Gastroesophageal sphincter (tissue), 4 donors: ENCODE measurements at regions not wholly inside any gene's neighbourhood (a gene's known extent, or its start where the extent isn't known, plus 50 kb on each side); places are given as distances from the start of the nearest gene placed in this dataset.
A peak's percentile ranks its signal among the peaks of the same experiment; 100 is the strongest.

Source experiments
- ATAC-seq: fragments of 150-250 bp; one replicate; pipeline ENCODE4 v1.9.1; 2016; ENCODE audit warnings: mild to moderate bottlenecking, moderate library complexity
- H3K27ac ChIP-seq, 4 donors: fragments of 200-600 bp; sonication (generic) in 3 of 4; 1 replicate in 3 of 4; 2 replicates in 1 of 4; pipeline ENCODE4 v1.5.1; 2016 to 2019
- H3K27me3 ChIP-seq: fragments of 200-600 bp; sonication (generic); one replicate; pipeline ENCODE4 v1.5.1; 2019
- H3K36me3 ChIP-seq, 2 donors: fragments of 200-600 bp; sonication (generic); one replicate each; pipeline ENCODE4 v1.5.1; 2019; ENCODE audit warnings: control low read depth in 1 of 2
- H3K4me1 ChIP-seq, 3 donors: fragments of 200-600 bp; sonication (generic); 1 replicate in 2 of 3; 2 replicates in 1 of 3; pipeline ENCODE4 v1.5.1; 2016 to 2019; ENCODE audit warnings: control low read depth in 2 of 3
- H3K4me3 ChIP-seq, 2 donors: fragments of 200-600 bp; sonication (generic); one replicate each; pipeline ENCODE4 v1.5.1; 2019; ENCODE audit warnings: mild to moderate bottlenecking in 1 of 2, moderate library complexity in 1 of 2
- H3K9me3 ChIP-seq, 3 donors: fragments of 200-600 bp; sonication (generic); one replicate each; pipeline ENCODE4 v1.5.1; 2017 to 2019; ENCODE audit warnings: control low read depth in 2 of 3
- CTCF ChIP-seq, 4 experiments: fragments of 200-600 bp in 2 of 4; fragments of 450-650 bp in 2 of 4; sonication (generic) in 1 of 4; IDR thresholded peaks; one replicate each; pipeline ENCODE4 v1.5.1; 2017 to 2019; ENCODE audit warnings: antibody characterized with exemption in 4 of 4, mild to moderate bottlenecking in 2 of 4, moderate library complexity in 2 of 4
- EP300 ChIP-seq: sonication (generic); formaldehyde crosslinking; IDR thresholded peaks from one replicate; pipeline ENCODE4 v1.6.1; 2017; ENCODE audit warnings: antibody characterized with exemption, mild to moderate bottlenecking
- POLR2A ChIP-seq, 2 donors: fragments of 450-650 bp; IDR thresholded peaks; one replicate each; pipeline ENCODE4 v1.6.1; 2017; ENCODE audit warnings: antibody characterized with exemption in 2 of 2, mild to moderate bottlenecking in 2 of 2, moderate library complexity in 1 of 2
- POLR2AphosphoS5 ChIP-seq: sonication (generic); formaldehyde crosslinking; IDR thresholded peaks from one replicate; pipeline ENCODE4 v1.6.1; 2017; ENCODE audit warnings: antibody characterized with exemption
- WGBS, 2 donors: methylation state at CpG; one replicate each; pipeline ENCODE4 v1.1.5; 2018; ENCODE audit warnings: low coverage in 1 of 2; 5-methylcytosine and 5-hydroxymethylcytosine counted together

GRCh38 chr5:97420646-97421045 is 237.6 kb upstream of the RIOK2 start:
- Histone ChIP-seq H3K27me3 (no peaks in the 10 kb centered on the region), H3K4me1 (peaks cover 0 to 17% (median 0%) of the 10 kb centered on the region in 3 donors), H3K4me3 (no peak overlapping the region), H3K36me3 (no peaks in the 10 kb centered on the region), H3K9me3 (no peaks in the 10 kb centered on the region), H3K27ac (no peak overlapping the region)
- ATAC-seq, result no peak
- WGBS, 2 donors, result 17 to 20% methylated on average over 1 of the region's 1 CpG
- TF ChIP-seq POLR2A (IDR thresholded peaks at IDR 0.05) (no peak), EP300 (no peak), POLR2AphosphoS5 (no peak), CTCF (IDR thresholded peaks at IDR 0.05) (no peak)

GRCh38 chr5:97422678-97423077 is 239.6 kb upstream of the RIOK2 start:
- ATAC-seq, result no peak
- WGBS, 2 donors, result 89 to 100% methylated on average over 3 of the region's 3 CpGs
- no peak overlapping the region for H3K27ac ChIP-seq
- H3K27me3 ChIP-seq, result no peaks in the 10 kb centered on the region
- no peak overlapping the region for H3K4me3 ChIP-seq
- H3K9me3 ChIP-seq, result no peaks in the 10 kb centered on the region
- no peaks in the 10 kb centered on the region for H3K36me3 ChIP-seq
- TF ChIP-seq EP300 (no peak), CTCF (IDR thresholded peaks at IDR 0.05) (no peak), POLR2A (IDR thresholded peaks at IDR 0.05) (no peak), POLR2AphosphoS5 (no peak)
- peaks cover 0 to 14% (median 0%) of the 10 kb centered on the region in 3 donors for H3K4me1 ChIP-seq

GRCh38 chr5:97425511-97425910 is 242.5 kb upstream of the RIOK2 start:
- peaks cover 0 to 11% (median 0%) of the 10 kb centered on the region in 3 donors for H3K4me1 ChIP-seq
- H3K27ac ChIP-seq, result no peak overlapping the region
- WGBS, 2 donors, result 75 to 94% methylated on average over 3 to 4 of the region's 4 CpGs
- H3K27me3 ChIP-seq, result no peaks in the 10 kb centered on the region
- ATAC-seq, result no peak
- H3K9me3 ChIP-seq, result no peaks in the 10 kb centered on the region
- TF ChIP-seq POLR2AphosphoS5 (no peak), EP300 (no peak), CTCF (IDR thresholded peaks at IDR 0.05) (peak in 1 of 4 experiments; percentile 28)
- no peaks in the 10 kb centered on the region for H3K36me3 ChIP-seq
- H3K4me3 ChIP-seq, result no peak overlapping the region

- Histone ChIP-seq H3K27me3 (no peaks in the 10 kb centered on the region), H3K4me3 (no peak overlapping the region), H3K9me3 (no peaks in the 10 kb centered on the region), H3K36me3 (no peaks in the 10 kb centered on the region), H3K27ac (no peak overlapping the region), H3K4me1 (no peaks in the 10 kb centered on the region)
- TF ChIP-seq POLR2A (IDR thresholded peaks at IDR 0.05), result no peak
- no peak for TF ChIP-seq POLR2AphosphoS5
- TF ChIP-seq EP300, result no peak
- no peak for TF ChIP-seq CTCF (IDR thresholded peaks at IDR 0.05)
- ATAC-seq, result no peak
- 79 to 80% methylated on average over 2 of the region's 2 CpGs for WGBS, 2 donors
Measured at GRCh38 chr5:97427235-97427634, 244.2 kb upstream of the RIOK2 start.

GRCh38 chr5:97434021-97434420 is 251.0 kb upstream of the RIOK2 start:
- WGBS, 2 donors, result 59 to 69% methylated on average over 4 of the region's 4 CpGs
- Histone ChIP-seq H3K27ac (no peak overlapping the region), H3K4me1 (no peaks in the 10 kb centered on the region), H3K27me3 (no peaks in the 10 kb centered on the region), H3K4me3 (no peak overlapping the region), H3K36me3 (no peaks in the 10 kb centered on the region), H3K9me3 (no peaks in the 10 kb centered on the region)
- ATAC-seq, result no peak
- TF ChIP-seq POLR2AphosphoS5 (no peak), POLR2A (IDR thresholded peaks at IDR 0.05) (no peak), EP300 (no peak), CTCF (IDR thresholded peaks at IDR 0.05) (no peak)
